GM19035 (cell line): ENCODE measurements at regions not wholly inside any gene's neighbourhood (a gene's known extent, or its start where the extent isn't known, plus 50 kb on each side); places are given as distances from the start of the nearest gene placed in this dataset.

Source experiments
- ATAC-seq: cut with Tn5 transposase; IDR thresholded peaks from one replicate; pipeline ENCODE4 v1.9.1; 2021; ENCODE audit not compliant: unreplicated experiment

DNA sequence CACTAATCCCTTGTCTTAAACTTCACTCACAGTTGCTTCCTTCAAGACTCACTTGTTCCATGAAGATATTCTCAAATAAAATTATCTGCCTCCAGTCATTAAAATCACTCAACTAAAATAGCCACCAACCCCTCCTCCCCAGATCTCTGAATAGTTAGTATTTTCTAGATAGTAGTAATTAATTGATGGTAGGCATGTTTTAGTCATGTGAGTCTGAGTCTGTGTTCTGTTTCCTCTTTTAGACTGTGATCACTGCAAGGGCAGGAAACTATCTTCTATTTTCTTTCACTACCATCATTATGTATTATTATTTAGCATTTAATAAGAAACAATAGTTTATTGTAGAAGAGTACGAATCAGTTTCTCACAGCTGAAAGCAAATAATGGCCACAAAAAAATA is 1080.5 kb downstream of the IGSF11 start:
- no peak for ATAC-seq

DNA sequence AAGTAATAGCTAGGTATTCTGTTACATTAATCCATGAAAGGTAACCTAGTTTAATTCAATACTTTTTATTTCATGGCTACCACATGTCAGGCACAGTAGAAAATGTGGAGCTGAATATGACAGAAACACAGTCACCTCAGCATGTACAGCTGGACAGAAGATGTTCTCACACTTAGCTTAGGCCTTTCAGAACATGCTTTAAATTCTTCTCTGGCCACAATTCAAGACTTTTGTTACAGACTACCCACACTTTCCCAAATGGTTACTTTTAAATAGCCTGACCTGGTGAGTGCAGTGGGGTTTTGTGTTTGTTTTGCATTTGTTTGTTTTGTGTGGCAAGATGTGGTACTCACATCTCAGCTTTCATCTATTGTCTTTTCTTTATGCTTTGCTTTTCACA is 1079.5 kb downstream of the IGSF11 start:
- no peak for ATAC-seq

DNA sequence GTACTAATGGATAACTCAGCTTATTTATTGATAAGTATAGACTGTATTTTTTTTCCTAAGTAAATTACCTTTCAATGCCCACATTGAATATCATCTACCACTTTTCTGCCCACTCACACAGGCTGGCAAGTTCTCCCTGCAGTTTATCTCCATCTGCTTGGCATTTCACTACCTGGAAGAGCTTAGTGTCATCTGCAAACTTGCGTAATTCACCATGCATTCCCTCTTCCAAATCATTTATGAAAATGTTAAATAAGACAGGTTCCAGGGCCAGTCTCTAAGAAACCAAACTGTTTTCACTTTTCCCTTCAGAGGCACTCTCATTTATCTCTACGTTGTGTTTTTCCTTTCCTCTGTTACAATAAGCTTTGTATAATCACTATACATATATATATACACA is 1076.6 kb downstream of the IGSF11 start:
- ATAC-seq = no peak

DNA sequence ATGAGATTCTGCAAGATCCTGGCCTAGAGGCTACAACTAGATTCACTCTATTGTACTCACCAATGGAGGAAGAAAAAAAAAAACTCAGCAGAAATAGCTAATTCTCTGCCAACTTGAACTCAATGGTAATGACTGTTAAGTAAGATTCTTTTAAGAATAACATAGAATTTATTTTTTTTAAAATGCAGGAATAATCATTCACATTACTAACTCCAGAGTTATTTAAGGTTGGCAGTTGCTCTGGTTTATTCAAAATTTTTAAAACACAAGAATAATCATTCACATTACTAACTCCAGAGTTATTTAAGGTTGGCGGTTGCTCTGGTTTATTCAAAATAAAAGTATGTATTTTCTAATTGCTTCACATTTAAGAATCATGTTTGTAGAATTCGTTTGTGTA is 1071.9 kb downstream of the IGSF11 start:
- no peak for ATAC-seq

DNA sequence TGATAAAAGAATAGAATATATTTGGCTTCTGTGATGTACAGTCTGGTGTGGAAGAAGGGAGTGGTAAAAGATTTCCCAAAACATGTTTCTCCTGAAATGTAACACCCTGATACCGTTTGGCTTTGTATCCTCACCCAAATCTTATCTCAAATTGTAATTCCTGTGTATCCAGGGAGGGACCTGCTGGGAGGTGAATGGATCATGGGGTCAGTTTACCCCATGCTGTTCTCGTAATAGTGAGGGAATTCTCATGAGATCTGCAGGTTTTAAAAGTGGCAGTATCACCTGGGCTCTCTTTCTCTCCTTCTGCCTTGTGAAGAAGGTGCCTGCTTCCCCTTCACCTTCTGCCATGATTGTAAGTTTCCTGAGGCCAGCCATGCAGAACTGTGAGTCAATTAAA is 1070.8 kb downstream of the IGSF11 start:
- no peak for ATAC-seq

DNA sequence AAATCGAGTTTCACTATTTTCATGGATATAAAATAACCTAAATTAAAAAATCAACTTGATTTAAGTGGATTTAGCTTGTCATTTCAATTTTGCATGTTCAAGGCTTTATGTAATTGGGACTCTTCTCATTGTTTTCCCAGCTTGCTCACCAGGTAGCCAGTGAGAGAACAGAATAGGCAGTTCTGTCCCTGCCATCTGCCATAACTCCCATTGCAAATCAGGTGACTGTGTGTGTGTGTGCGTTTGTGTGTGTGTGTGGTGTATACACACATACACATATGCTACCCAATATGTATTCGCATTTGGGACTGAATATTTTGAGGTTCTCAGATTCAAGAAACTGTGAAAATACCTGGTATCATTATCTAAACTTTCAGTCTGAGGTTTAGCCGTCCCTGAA is 1069.8 kb downstream of the IGSF11 start:
- no peak for ATAC-seq

DNA sequence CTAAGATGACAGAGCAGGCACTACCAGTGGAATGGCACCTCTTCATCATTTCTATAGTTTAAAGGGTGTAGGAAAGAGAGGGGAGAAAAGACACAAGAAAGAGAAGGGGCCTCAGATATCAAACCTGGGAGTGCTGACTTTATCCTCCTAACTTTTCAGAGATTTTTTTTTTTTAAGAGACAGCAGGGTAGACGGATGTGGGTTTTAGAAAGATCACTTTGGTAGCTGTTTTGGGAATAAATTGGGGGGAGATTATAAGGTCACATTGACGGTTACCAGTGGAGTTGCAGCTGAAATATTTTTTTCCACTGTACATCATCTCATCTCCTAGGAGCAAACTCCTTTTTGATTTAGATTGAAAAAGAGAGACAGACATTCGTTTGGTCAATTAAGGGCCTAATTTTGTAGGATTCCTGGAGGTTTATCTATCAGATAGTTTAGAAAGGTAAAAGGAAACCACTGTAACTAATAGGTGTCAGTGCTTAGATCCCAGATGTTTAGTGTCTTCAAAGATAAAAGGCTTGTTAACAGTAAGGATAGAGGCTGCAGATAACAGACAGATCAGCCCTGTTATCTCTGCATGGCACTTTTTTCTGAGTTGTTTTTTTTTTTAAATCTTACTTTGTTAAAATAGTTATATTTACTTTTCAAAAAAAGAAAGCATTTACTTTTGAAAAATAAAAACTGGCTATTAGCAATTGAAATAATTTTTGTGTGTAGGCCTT is 1057.0 kb downstream of the IGSF11 start:
- ATAC-seq = no peak

DNA sequence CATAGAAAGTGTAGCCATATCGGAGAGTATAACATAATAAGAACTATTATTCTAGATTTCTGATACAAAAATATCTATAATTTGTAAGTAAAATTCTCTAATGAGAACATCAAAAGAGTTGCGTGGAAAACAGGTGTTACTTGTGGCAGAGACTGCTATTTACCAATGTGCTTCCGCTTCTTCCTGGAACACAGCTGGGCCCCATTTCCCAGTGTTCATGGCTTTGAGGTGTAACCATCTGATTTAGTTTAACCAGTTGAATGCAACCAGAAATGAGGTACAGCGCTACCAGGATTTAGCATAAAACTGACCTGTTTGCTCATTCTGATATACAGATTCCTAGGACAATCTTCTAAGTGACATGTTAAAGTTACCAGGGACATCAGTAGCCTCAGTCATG is 1055.2 kb downstream of the IGSF11 start:
- no peak for ATAC-seq

DNA sequence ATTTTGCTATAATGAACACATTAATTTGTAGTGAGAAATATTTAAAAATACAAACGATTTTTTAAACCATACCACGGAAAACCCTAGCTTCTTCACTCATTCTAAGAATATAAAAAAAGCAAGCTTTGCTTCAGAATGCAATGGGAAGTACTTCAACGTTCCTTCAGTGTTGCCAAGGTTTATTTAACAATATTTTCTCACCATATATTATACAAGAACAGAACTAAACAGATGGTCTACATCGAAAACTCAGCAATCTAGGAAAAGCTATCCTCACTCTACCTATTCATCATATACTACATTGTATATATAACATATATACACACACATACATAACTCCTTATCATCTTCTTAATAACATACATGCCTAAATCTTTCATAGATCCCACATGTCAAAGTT is 1047.4 kb downstream of the IGSF11 start:
- ATAC-seq = no peak

DNA sequence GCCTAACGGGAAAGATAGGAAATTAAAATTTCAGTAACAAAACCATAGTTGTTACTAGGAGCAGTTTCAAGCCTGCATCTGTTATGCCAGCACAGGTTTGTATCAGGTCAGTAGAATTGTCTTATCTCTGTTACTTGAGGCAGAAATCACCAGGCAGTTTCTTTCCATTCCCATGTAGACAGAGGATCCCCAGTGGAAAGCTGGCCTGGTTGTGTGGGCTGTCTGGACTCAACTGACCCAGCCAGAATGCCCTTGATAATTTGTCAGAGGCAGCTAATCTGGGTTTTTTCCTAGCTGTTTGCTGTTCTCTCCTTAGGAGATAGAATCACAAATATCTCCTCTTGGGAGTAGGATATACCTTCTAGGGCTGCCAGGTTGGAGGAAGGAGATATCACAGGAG is 1044.7 kb downstream of the IGSF11 start:
- ATAC-seq = no peak

DNA sequence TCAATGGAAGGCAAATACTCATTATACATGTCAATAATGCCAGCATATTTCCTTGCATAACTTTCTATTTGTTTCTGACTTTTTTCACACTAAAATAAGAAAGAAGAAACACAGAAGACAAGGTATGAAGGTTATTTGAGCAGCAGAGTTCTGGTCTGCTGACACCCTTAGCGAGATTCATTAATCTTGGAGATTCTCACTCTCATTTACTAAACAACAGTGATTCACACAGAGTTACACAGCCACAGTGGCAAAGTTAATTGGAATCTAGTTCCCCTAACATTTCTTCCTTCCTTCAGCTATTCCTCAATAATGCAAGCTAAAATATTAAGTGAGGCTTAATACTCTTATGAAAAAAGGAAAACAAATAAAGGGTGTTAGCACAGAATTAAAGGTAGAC is 1044.0 kb downstream of the IGSF11 start:
- ATAC-seq = no peak

DNA sequence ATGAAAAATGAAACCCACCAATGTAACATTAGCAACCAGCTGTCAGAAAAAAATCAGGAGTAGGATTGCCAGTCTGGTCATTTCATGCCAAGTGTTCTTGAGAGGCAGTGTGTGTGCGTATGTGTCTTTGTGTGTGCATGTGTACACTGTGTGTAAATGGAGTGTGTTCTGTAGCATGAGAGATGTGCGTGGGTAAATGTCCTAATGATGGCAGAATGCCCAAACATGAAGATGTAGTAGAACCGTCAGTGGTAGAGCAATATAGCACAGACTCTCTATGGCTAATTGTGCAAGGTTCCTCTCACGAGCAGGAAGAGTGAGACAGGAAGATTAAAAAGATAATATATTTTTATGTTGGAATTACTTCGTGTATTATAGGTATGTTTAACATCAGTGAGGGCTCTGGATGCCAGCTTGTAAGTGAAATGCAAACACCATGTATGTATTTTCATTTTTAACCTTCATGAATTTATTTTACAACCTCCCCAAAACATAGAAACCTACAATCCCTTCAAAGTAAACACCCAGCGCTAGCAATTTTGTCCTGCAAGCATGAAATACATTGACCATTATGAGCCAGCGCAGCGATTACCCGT is 1038.7 kb downstream of the IGSF11 start:
- ATAC-seq = no peak

DNA sequence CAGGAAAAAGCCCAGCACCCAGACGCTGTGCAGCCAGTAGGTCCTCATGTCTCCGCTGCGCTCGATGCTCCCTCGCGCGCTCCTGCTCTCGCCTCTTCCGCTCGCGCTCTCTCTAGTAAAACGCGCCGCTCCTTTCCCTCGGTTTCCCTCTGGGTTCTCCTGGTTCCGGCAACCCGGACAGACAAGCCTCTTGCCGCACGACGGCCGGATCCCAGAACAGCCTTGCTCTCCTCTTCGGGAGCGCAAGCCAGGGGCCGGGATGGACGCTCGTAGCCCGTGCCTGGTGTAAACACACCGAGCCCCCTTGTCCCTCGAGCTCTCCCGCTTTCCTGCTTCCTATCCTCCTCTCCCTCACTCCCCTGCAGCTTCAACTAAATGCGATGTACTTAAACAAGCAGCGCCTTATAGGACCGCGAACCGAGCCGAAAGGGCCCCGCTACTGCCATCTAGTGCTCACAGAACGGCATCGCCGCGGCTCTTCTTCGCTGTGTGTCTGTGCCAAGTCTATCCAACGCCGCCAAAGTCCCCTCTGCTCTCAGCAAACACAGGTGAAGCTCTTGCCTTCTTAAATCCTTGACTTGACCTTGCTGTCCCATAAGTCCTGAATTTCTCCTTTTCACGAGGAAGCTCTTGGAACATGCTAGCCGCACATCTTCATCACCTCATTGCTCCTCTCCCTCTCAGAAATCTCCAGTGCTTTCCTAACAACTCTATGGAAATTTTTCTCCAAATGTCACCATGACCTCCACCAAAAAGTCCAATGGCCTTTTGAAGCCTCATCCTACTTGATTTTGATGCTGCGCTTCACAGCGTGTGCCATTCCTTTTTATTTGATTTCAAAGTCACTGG is 1037.2 kb downstream of the IGSF11 start:
- ATAC-seq = peak; percentile 100

DNA sequence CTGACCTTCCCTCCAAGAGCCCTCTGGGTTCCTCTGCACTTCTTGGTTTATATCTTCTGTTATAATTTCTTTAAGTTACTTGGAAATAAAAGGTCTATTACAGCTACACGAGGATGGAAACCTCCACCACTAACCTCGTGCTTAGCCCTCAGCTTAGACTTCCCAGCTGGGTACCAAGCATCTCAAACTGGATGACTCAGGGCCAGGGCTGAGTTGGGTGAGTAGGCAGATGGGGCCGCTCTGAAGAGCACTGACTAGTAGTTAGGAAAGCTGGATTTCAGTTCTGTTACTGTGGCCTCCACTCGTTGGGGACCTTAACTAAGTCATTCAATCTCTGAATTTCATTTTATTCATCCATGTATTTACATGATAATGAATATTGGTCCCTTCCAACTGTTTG is 1036.6 kb downstream of the IGSF11 start:
- no peak for ATAC-seq

DNA sequence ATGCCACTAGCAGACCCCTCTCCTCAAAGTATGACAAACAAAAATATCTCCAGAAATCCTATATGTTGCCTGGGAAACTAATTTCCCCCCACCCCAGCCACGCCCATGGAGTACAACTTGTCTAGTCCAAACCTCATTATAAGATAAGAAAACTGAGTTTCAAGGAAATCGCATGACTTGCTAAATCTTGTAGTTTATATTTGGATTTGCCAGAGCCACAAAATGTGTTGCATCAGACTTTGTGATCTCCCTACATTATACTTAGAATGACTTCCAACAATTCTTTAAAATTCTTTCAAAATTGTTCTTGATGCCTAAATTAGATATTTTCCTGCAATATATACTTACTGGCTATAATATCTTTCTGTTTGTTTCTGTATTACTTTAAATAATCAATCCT is 1034.4 kb downstream of the IGSF11 start:
- no peak for ATAC-seq

DNA sequence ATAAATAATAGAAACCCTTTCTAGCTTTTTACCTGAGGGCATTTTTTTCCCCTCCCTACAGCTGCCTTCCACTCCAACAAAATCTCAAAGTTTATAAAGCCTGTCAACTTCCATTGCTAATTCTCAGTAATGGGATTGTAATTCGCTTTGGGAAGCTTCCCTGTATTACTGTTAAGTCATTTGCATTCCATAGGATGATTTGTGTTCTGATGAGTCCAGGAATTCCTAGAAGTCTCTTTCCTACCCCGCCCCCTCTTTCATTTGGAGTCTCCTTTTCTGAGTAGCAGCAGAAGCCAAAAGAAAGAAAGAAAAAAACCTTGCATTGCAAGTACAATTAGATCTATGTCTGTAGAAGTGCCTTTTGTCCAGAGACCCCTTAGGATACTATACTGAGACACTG is 1033.3 kb downstream of the IGSF11 start:
- ATAC-seq = no peak

DNA sequence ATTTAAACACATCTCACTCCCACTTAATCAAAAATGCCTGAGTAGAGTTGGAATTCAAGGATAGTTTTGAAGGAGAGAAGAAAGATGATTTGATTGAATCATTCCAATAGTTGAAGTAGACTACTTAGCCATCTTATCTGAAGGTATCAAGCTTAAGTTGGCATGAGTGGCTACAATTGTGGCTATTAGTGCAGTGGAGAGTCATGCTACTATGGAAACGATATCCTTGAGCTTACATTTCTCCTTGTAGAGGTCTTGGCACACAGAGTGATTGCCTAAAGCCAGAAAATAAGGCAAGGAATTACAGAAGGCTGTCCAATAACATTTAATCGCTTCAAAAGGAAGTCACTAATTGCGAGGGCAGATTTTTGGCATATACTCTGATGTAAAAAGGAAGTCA is 1022.7 kb downstream of the IGSF11 start:
- no peak for ATAC-seq

DNA sequence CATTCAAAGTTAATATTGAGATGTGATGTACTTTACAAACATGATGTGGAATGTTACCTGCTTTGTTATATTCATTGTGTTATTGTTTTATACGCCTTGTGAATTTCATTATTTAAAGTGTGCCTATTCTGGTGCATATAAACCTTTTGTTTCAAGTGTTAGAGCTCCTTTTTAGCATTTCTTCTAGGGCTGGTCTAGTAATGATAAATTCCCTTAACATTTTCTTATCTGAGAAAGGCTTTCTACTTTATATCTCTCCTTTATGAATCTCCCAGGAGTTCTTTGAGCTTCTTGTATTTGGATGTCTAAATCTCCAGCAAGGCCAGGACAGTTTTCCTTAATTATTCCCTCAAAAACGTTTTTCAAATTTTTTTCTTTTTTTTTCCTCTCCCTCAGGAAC is 1005.6 kb downstream of the IGSF11 start:
- no peak for ATAC-seq

DNA sequence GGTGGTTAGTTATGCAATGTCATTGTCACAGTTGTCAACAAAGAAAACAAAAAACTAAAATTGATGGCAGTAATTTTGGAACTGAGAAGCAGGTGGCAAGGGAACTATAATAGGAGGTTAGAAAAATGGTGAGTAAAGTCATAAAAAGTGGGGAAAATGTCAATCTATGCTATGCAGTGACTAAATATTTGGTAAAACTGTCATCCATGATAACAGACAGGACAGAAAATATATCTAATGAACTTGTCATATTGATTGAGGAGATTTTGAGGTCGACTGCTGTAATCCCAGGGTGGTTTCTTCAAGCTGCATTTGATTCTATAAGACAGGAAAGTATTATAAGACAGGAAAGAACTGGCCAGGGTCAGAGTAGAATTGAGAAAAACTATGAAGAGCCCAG is 998.4 kb downstream of the IGSF11 start:
- no peak for ATAC-seq

DNA sequence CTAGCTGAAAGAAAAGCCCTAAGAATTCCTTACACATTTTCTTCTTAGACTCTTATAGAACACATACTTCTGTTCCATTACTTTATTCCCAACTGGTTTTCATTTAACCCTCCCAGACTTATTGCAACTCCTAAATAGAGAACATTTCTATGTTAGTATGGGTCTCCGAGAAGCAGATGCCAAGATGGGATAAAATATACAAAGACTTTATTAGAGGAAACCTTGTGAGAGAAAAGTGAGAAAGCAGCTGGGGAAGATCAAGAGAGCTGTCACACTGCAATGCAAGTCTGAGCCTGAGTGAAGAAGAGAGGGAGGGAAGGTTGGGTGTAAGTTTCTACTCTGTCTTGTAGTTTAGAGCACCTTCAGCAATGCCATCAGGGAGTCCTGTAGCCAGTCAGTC is 979.3 kb downstream of the IGSF11 start:
- ATAC-seq = no peak

DNA sequence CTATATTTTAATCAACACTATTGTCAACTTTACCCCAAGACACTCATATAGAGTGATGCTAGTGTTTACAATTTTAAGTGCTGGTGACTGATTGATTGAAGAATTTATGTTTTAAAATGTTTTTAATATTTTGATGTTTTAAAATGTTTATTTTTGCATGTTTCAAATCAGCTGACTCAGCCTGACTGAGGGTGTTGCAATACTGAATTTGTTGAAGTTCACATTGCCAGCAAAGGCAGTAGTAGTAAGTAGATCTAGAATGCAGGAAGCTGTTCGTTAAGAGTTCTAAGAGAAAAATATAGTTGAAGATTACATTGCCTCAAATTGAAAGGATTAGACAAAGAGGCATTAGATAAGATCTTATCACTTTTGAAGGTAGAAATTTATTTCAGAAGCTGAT is 977.6 kb downstream of the IGSF11 start:
- no peak for ATAC-seq

DNA sequence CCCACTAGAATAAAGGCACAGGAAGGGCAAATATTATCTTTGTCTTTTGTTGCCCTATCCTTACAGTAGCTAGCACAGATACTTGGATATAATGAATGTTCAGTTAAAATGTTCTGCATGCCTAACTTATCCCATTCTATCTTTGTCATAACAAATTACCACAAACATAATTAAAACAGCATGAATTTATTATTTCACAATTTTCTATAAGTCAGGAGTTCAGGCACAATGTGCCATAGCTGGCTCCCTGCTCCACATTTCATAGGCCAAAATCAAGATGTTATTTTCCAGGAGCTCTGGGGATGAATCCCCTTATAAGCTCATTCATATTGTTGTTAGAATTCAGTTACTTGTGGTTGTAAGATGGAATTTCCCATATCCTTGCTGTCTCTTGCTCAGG is 975.5 kb downstream of the IGSF11 start:
- ATAC-seq = no peak
